ENCODE measurements at regions not wholly inside any gene's neighbourhood (a gene's known extent, or its start where the extent isn't known, plus 50 kb on each side); places are given as distances from the start of the nearest gene placed in this dataset.

DNA sequence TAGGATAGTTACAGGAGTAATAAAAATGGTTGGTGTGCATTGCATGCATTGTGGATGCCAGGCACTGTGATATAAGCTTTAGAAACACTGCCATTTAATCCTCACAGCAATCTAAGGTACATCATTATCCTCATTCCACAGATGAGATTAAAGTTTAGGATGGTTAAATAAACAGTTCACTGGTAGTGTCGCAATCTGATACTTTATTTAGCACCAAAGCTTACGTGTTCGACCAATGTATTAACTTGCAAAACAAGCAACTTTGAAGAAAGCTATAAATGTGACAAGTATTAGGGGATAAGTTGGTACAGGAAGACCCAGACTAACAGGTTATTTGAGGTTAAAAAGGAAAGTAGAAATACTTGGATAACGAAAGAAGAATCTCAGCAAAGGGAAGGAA, 150.5 kb upstream of the ZNF385D start:
- no peaks in the 10 kb centered on the region for H3K27me3 ChIP-seq
- no peaks in the 10 kb centered on the region for H3K4me1 ChIP-seq
- WGBS, 2 donors = 60 to 69% methylated on average over 4 of the region's 4 CpGs
- no peak for TF ChIP-seq POLR2A (IDR thresholded peaks at IDR 0.05)
- TF ChIP-seq, protein P1, sequence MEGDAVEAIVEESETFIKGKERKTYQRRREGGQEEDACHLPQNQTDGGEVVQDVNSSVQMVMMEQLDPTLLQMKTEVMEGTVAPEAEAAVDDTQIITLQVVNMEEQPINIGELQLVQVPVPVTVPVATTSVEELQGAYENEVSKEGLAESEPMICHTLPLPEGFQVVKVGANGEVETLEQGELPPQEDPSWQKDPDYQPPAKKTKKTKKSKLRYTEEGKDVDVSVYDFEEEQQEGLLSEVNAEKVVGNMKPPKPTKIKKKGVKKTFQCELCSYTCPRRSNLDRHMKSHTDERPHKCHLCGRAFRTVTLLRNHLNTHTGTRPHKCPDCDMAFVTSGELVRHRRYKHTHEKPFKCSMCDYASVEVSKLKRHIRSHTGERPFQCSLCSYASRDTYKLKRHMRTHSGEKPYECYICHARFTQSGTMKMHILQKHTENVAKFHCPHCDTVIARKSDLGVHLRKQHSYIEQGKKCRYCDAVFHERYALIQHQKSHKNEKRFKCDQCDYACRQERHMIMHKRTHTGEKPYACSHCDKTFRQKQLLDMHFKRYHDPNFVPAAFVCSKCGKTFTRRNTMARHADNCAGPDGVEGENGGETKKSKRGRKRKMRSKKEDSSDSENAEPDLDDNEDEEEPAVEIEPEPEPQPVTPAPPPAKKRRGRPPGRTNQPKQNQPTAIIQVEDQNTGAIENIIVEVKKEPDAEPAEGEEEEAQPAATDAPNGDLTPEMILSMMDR (IDR thresholded peaks at IDR 0.05) = no peak
- no peak overlapping the region for H3K4me3 ChIP-seq
- DNase-seq (no peak), ATAC-seq (no peak)
- no peaks in the 10 kb centered on the region for H3K9me3 ChIP-seq
- H3K27ac ChIP-seq = no peak overlapping the region
- H3K36me3 ChIP-seq (replicated peaks in 1 of 2; ENCODE audit: insufficient read depth in 1 of 2, low read depth in 2 of 2) = no peaks in the 10 kb centered on the region
- intact Hi-C loops (cut with DNase I) = no loop called here

DNA sequence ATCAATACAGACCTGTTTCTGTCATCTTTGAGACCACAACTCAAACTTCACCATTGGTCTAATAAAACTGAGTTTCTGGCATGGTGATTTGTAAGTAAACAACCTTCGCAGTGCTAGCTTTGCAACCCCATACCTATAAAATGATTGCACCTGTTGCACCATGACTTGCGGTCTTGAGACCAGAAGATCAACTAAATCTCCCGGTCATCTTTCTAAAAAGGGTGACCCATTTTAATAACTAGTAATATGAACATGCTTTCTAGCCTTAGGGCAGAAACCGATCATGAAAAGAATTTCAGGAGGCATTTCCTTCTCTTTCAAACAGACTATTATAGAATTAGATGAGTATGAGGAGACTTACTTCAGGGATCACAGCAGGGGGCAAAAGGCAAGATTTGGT, 151.9 kb upstream of the ZNF385D start:
- Histone ChIP-seq H3K27me3 (no peaks in the 10 kb centered on the region), H3K9me3 (no peaks in the 10 kb centered on the region), H3K27ac (no peak overlapping the region), H3K4me3 (no peak overlapping the region), H3K4me1 (no peaks in the 10 kb centered on the region), H3K36me3 (replicated peaks in 1 of 2; ENCODE audit: insufficient read depth in 1 of 2, low read depth in 2 of 2) (no peaks in the 10 kb centered on the region)
- intact Hi-C loops (cut with DNase I) = no loop called here
- no peak for DNase-seq
- 80 to 87% methylated on average over 4 of the region's 4 CpGs for WGBS, 2 donors
- TF ChIP-seq, protein P1 (IDR thresholded peaks at IDR 0.05) = no peak
- TF ChIP-seq POLR2A (IDR thresholded peaks at IDR 0.05) = no peak
- no peak for ATAC-seq

DNA sequence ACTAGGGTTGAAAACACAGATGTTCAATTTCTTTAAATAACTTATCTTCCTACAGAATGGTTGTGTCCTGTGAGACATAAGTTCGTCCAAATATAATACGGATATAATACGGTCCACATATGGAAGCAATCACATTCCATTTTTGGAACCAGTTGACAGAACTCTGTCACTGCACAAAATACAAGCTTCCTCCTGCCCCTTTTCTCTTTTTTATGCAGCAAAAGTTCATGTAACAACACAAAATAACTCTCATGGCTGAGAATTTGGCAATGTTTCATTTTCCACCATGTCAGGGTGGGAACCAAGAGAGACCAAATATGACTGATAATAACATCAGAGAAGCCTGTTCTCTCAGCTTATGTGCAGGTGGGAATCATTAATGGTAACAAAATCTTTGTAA, 158.1 kb upstream of the ZNF385D start:
- no peaks in the 10 kb centered on the region for H3K4me1 ChIP-seq
- H3K9me3 ChIP-seq = no peaks in the 10 kb centered on the region
- no peak for DNase-seq
- intact Hi-C loops (cut with DNase I) = no loop called here
- H3K27me3 ChIP-seq = no peaks in the 10 kb centered on the region
- no peak overlapping the region for H3K27ac ChIP-seq
- no peak overlapping the region for H3K4me3 ChIP-seq
- no peaks in the 10 kb centered on the region for H3K36me3 ChIP-seq (replicated peaks in 1 of 2; ENCODE audit: insufficient read depth in 1 of 2, low read depth in 2 of 2)
- no peak for TF ChIP-seq POLR2A (IDR thresholded peaks at IDR 0.05)
- TF ChIP-seq, protein P1 (IDR thresholded peaks at IDR 0.05) = no peak
- no peak for ATAC-seq
- WGBS, 2 donors = 72 to 77% methylated on average over 3 of the region's 3 CpGs

DNA sequence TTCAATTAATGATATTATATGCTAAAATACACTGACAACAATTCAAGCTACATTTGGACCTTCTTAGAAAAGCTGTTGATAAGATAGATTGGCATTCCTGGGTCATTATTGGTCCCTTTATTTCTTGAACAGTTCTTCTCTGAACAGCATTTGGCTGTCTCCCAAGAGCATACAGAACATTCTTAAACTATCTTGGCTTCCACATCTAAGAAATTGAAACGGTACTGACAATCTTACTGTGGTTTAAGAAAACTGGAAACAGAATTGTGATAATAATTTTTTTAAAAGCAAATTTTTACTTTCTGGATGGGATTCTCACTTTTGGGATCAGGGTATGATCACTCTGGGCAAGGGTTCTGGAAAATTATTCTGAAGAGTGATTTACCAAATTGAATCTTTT, 161.7 kb upstream of the ZNF385D start:
- Histone ChIP-seq H3K4me3 (no peak overlapping the region), H3K27me3 (no peaks in the 10 kb centered on the region), H3K36me3 (replicated peaks in 1 of 2; ENCODE audit: insufficient read depth in 1 of 2, low read depth in 2 of 2) (no peaks in the 10 kb centered on the region), H3K9me3 (no peaks in the 10 kb centered on the region), H3K4me1 (no peaks in the 10 kb centered on the region), H3K27ac (no peak overlapping the region)
- WGBS, 2 donors = 8 to 25% methylated on average over 1 of the region's 1 CpG
- ATAC-seq = no peak
- no peak for DNase-seq
- no peak for TF ChIP-seq POLR2A (IDR thresholded peaks at IDR 0.05)
- TF ChIP-seq, protein P1 (IDR thresholded peaks at IDR 0.05) = no peak
- intact Hi-C loops (cut with DNase I) = no loop called here

DNA sequence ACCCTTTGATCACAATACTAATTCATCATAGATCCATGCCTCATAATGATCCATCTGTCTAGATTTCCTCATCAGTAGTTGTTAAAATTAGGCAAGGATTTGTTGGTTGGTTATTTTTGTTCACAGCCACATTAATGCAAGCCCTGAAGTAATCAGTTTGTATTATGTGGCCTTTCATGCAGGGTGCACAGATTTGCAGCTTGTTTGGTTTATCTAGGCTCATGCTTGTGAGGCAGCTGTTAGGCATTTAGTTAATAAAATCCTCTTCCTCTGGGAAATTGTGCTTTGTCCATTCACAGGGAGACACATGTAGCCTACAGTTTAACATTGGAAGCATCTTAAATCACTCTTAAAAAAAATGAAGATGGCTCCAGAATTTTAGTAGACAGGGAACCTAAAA, 162.8 kb upstream of the ZNF385D start:
- intact Hi-C loops (cut with DNase I) = no loop called here
- Histone ChIP-seq H3K4me1 (no peaks in the 10 kb centered on the region), H3K9me3 (no peaks in the 10 kb centered on the region), H3K27me3 (no peaks in the 10 kb centered on the region), H3K4me3 (no peak overlapping the region), H3K36me3 (replicated peaks in 1 of 2; ENCODE audit: insufficient read depth in 1 of 2, low read depth in 2 of 2) (no peaks in the 10 kb centered on the region), H3K27ac (no peak overlapping the region)
- DNase-seq = no peak
- no peak for TF ChIP-seq POLR2A (IDR thresholded peaks at IDR 0.05)
- ATAC-seq = no peak
